A549 (cell line): ENCODE measurements at regions not wholly inside any gene's neighbourhood (a gene's known extent, or its start where the extent isn't known, plus 50 kb on each side); places are given as distances from the start of the nearest gene placed in this dataset.

Experiments used
- ATAC-seq, 2 experiments: fragments of 200-7000 bp in 1 of 2; fragments of >200 bp in 1 of 2; cut with Nextera tagmentation in 1 of 2; cut with Tn5 transposase in 1 of 2; 3 replicates each; pipeline versions ENCODE4 v1.8.0 to v1.9.1; 2018 to 2020; ENCODE audit warnings: mild to moderate bottlenecking in 1 of 2, moderate library complexity in 1 of 2
- CTCF ChIA-PET: fragments of 300-600 bp; sonication (Branson Sonifier 250); formaldehyde crosslinking; extraction: SDS; loops from one replicate; lab custom pipeline; 2021; ENCODE audit warnings: antibody characterized with exemption, inconsistent platforms; lab: Yijun Ruan, JAX
- POLR2A ChIA-PET: fragments of 350-600 bp; formaldehyde crosslinking; extraction: SDS; loops from one replicate; lab custom pipeline; 2021; ENCODE audit warnings: antibody characterized with exemption, inconsistent platforms; lab: Yijun Ruan, JAX
- DNase-seq, 2 experiments: peaks; one replicate each; pipeline versions ENCODE4 v3.0.0 to v3.0.0-alpha.2; 2011 to 2016; ENCODE audit warnings: low read depth in 1 of 2, low spot score in 1 of 2
- FAIRE-seq: peaks from 2 replicates; lab custom pipeline; 2011; peaks lifted over from hg19 to GRCh38; lab: Jason Lieb, UNC
- H3K27ac ChIP-seq, 2 experiments: fragments of >200 bp; sonication (Bioruptor Twin); formaldehyde crosslinking; 3 replicates each; pipeline ENCODE4 v1.5.1; 2016 to 2017
- H3K4me1 ChIP-seq: fragments of >200 bp; sonication (Bioruptor Twin); formaldehyde crosslinking; 3 replicates; pipeline ENCODE4 v1.6.1; 2016
- H3K4me2 ChIP-seq: fragments of >200 bp; sonication (Bioruptor Twin); formaldehyde crosslinking; 3 replicates; pipeline ENCODE4 v1.6.1; 2016
- H3K4me3 ChIP-seq: fragments of >200 bp; sonication (Bioruptor Twin); formaldehyde crosslinking; 3 replicates; pipeline ENCODE4 v1.5.1; 2016
- H3K9me3 ChIP-seq: fragments of >200 bp; sonication (Bioruptor Twin); formaldehyde crosslinking; 3 replicates; pipeline ENCODE4 v1.6.1; 2016
- BHLHE40 ChIP-seq: IDR thresholded peaks from 2 replicates; pipeline ENCODE4 v1.6.1; 2012; ENCODE audit warnings: low read depth, low read length, inconsistent platforms
- CEBPB ChIP-seq, 2 experiments: fragments of >200 bp in 1 of 2; sonication (Bioruptor Twin) in 1 of 2; formaldehyde crosslinking in 1 of 2; IDR thresholded peaks; 2 replicates each; pipeline ENCODE4 v1.6.1; 2012 to 2016
- CHD2 ChIP-seq: fragments of 150-350 bp; IDR thresholded peaks from 2 replicates; pipeline ENCODE4 v1.6.1; 2014; ENCODE audit warnings: low read length; ENCODE audit not compliant: partially characterized antibody
- CHD4 ChIP-seq: fragments of 200-600 bp; sonication (generic); IDR thresholded peaks from 2 replicates; pipeline ENCODE4 v1.6.1; 2016; ENCODE audit warnings: antibody characterized with exemption, mild to moderate bottlenecking, borderline replicate concordance
- EHF ChIP-seq: fragments of 250-450 bp; sonication (Bioruptor Pico); IDR thresholded peaks from 2 replicates; pipeline ENCODE4 v1.5.0; 2020; ENCODE audit warnings: mild to moderate bottlenecking
- FOXS1 ChIP-seq: fragments of 250-450 bp; sonication (Bioruptor Pico); IDR thresholded peaks from 2 replicates; pipeline ENCODE4 v1.5.0; 2020; ENCODE audit warnings: mild to moderate bottlenecking, moderate library complexity
- GATA3 ChIP-seq: IDR thresholded peaks from 2 replicates; pipeline ENCODE4 v1.6.1; 2012; ENCODE audit warnings: borderline replicate concordance
- HMGXB4 ChIP-seq: fragments of 250-450 bp; sonication (Bioruptor Pico); IDR thresholded peaks from 2 replicates; pipeline ENCODE4 v1.5.0; 2021; ENCODE audit warnings: mild to moderate bottlenecking, moderate library complexity, borderline replicate concordance
- HOXB13 ChIP-seq: fragments of 250-450 bp; sonication (Bioruptor Pico); IDR thresholded peaks from 2 replicates; pipeline ENCODE4 v1.5.0; 2020; ENCODE audit warnings: low read depth, mild to moderate bottlenecking, moderate library complexity
- HOXB5 ChIP-seq: fragments of 250-450 bp; sonication (Bioruptor Pico); IDR thresholded peaks from 2 replicates; pipeline ENCODE4 v1.5.0; 2020; ENCODE audit warnings: mild to moderate bottlenecking, moderate library complexity
- JUNB ChIP-seq: fragments of >200 bp; sonication (Bioruptor Twin); formaldehyde crosslinking; IDR thresholded peaks from 2 replicates; pipeline ENCODE4 v1.6.1; 2016
- KDM1A ChIP-seq: fragments of 200-600 bp; sonication (generic); IDR thresholded peaks from 2 replicates; pipeline ENCODE4 v1.6.1; 2016; ENCODE audit warnings: low read depth, mild to moderate bottlenecking
- KDM5A ChIP-seq: fragments of 200-600 bp; sonication (generic); IDR thresholded peaks from 2 replicates; pipeline ENCODE4 v1.6.1; 2016; ENCODE audit warnings: antibody characterized with exemption, mild to moderate bottlenecking
- MAFK ChIP-seq: fragments of 450-650 bp; IDR thresholded peaks from 2 replicates; pipeline ENCODE4 v1.6.1; 2014; ENCODE audit not compliant: partially characterized antibody
- MAZ ChIP-seq: fragments of 150-350 bp; IDR thresholded peaks from 2 replicates; pipeline ENCODE4 v1.6.1; 2014; ENCODE audit warnings: antibody characterized with exemption, low read depth, low read length, borderline replicate concordance
- NFE2L2 ChIP-seq: fragments of 150-350 bp; conservative IDR thresholded peaks from 2 replicates; pipeline ENCODE4 v1.6.1; 2014; ENCODE audit warnings: low read length
- PBX3 ChIP-seq: IDR thresholded peaks from 2 replicates; pipeline ENCODE4 v1.6.1; 2012
- POLR2AphosphoS2 ChIP-seq: conservative IDR thresholded peaks from 2 replicates; pipeline ENCODE4 v1.6.1; 2012; ENCODE audit warnings: low read length, improper control_type of control experiment, inconsistent platforms
- RARB ChIP-seq: fragments of 250-450 bp; sonication (Bioruptor Pico); IDR thresholded peaks from 2 replicates; pipeline ENCODE4 v1.8.0; 2021; ENCODE audit warnings: mild to moderate bottlenecking, moderate library complexity
- REST ChIP-seq: fragments of 200-600 bp; sonication (generic); IDR thresholded peaks from 2 replicates; pipeline ENCODE4 v1.6.1; 2016; ENCODE audit warnings: antibody characterized with exemption, mild to moderate bottlenecking, moderate library complexity
- TP53 ChIP-seq: fragments of 250-450 bp; sonication (Bioruptor Pico); IDR thresholded peaks from 2 replicates; pipeline ENCODE4 v1.5.0; 2021; ENCODE audit warnings: mild to moderate bottlenecking, moderate library complexity
- ZC3H11A ChIP-seq: fragments of 450-650 bp; IDR thresholded peaks from 2 replicates; pipeline ENCODE4 v1.6.1; 2014; ENCODE audit warnings: antibody characterized with exemption, mild to moderate bottlenecking
- ZFP36 ChIP-seq: fragments of 450-650 bp; IDR thresholded peaks from 2 replicates; pipeline ENCODE4 v1.6.1; 2014; ENCODE audit warnings: borderline replicate concordance; ENCODE audit not compliant: partially characterized antibody
- ZSCAN20 ChIP-seq: fragments of 250-450 bp; sonication (Bioruptor Pico); IDR thresholded peaks from 2 replicates; pipeline ENCODE4 v1.8.0; 2022; ENCODE audit warnings: mild to moderate bottlenecking, moderate library complexity
- WGBS: methylation state at CpG from one replicate; pipeline ENCODE4 v1.1.6; 2017; ENCODE audit errors: missing lambda C conversion rate; 5-methylcytosine and 5-hydroxymethylcytosine counted together
- TF ChIP-seq, protein P1 (sequence below): IDR thresholded peaks from 2 replicates; pipeline ENCODE4 v1.6.1; 2012; ENCODE audit warnings: low read depth, borderline replicate concordance

- Histone ChIP-seq H3K4me1 (no peaks in the 10 kb centered on the region), H3K9me3 (no peaks in the 10 kb centered on the region), H3K4me2 (no peak overlapping the region), H3K4me3 (no peak overlapping the region), H3K27ac (no peak overlapping the region)
- TF ChIP-seq GATA3 (no peak), ZC3H11A (no peak), JUNB (no peak), NFE2L2 (no peak), TP53 (CRISPR knock-in tag) (no peak), KDM1A (no peak), ZSCAN20 (CRISPR knock-in tag) (no peak), HOXB13 (CRISPR knock-in tag) (no peak), EHF (CRISPR knock-in tag) (no peak), CHD2 (no peak), FOXS1 (no peak), CHD4 (no peak), ZFP36 (no peak), MAZ (no peak), REST (no peak), HOXB5 (no peak), PBX3 (no peak), MAFK (no peak)
- TF ChIP-seq, protein P1, sequence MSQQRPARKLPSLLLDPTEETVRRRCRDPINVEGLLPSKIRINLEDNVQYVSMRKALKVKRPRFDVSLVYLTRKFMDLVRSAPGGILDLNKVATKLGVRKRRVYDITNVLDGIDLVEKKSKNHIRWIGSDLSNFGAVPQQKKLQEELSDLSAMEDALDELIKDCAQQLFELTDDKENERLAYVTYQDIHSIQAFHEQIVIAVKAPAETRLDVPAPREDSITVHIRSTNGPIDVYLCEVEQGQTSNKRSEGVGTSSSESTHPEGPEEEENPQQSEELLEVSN, result no peak
- POLR2A ChIA-PET, result no interaction called here
- FAIRE-seq (no peak), DNase-seq (no peak), ATAC-seq (no peak)
- CTCF ChIA-PET, result interaction anchor here (0.7 to 1.2 kb wide), 2 partner anchors 20 to 22 kb away, joined by 3 read pairs; no protein-coding TSS in a partner anchor
- WGBS, result 69% methylated on average over 12 of the region's 17 CpGs
These were observed 150.6 kb upstream of the RAB12 start for GRCh38 chr18:8458546-8459215.

DNA sequence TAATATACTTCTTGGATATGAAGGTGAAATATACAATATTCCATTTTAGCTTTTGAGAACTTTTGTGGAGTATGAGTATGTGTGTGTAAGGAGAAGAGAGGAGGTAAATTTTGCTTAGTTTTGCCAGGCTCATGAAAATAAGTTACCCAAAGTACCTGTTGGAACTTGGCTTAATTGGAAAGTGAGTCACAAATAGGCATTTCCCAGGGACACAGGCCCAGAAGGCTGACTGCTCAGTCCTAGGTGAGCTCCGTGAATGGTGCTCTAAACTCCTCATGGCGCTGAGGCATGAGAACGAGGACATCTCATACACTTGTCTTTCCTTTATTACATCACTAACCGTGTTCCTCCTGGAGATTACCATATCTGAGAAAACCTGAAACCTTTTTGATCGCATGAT, 148.5 kb upstream of the RAB12 start:
- CTCF ChIA-PET, result no interaction called here
- ATAC-seq (no peak), DNase-seq (no peak), FAIRE-seq (no peak)
- 77% methylated on average over 5 of the region's 5 CpGs for WGBS
- Histone ChIP-seq H3K4me1 (no peaks in the 10 kb centered on the region), H3K27ac (no peak overlapping the region), H3K9me3 (no peaks in the 10 kb centered on the region), H3K4me2 (no peak overlapping the region), H3K4me3 (no peak overlapping the region)
- no peak for TF ChIP-seq POLR2AphosphoS2
- no peak for TF ChIP-seq ZC3H11A
- no peak for TF ChIP-seq RARB (CRISPR knock-in tag)
- TF ChIP-seq HOXB5, result no peak
- TF ChIP-seq BHLHE40, result no peak
- TF ChIP-seq, protein P1, result no peak
- TF ChIP-seq HMGXB4 (CRISPR knock-in tag), result no peak
- no peak for TF ChIP-seq CEBPB (IDR thresholded peaks at IDR 0.05)
- TF ChIP-seq KDM5A, result no peak
- POLR2A ChIA-PET, result no interaction called here
